ENCODE measurements at regions not wholly inside any gene's neighbourhood (a gene's known extent, or its start where the extent isn't known, plus 50 kb on each side); places are given as distances from the start of the nearest gene placed in this dataset.

DNA sequence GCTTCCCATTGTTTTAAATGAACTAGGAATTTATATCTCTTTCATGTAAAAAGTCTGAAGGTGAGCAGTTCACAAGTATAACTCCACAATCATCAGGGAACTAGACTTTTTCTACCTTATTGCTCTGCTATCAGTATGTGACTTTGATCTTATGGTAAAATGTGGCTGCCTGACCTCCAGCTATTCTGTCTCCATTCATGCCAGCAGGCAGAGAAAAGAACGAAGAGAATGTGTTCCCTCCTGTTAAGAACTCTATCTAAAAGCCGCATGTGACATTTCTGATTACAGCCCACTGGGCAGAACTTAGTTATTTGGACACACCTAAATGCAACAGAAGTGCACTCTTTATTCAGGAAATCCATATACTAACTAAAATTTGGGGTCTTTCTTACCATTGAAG, 102.8 kb upstream of the MBL2 start:
- TF ChIP-seq, protein P1, sequence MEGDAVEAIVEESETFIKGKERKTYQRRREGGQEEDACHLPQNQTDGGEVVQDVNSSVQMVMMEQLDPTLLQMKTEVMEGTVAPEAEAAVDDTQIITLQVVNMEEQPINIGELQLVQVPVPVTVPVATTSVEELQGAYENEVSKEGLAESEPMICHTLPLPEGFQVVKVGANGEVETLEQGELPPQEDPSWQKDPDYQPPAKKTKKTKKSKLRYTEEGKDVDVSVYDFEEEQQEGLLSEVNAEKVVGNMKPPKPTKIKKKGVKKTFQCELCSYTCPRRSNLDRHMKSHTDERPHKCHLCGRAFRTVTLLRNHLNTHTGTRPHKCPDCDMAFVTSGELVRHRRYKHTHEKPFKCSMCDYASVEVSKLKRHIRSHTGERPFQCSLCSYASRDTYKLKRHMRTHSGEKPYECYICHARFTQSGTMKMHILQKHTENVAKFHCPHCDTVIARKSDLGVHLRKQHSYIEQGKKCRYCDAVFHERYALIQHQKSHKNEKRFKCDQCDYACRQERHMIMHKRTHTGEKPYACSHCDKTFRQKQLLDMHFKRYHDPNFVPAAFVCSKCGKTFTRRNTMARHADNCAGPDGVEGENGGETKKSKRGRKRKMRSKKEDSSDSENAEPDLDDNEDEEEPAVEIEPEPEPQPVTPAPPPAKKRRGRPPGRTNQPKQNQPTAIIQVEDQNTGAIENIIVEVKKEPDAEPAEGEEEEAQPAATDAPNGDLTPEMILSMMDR (IDR thresholded peaks at IDR 0.05), result no peak
- TF ChIP-seq POLR2A (IDR thresholded peaks at IDR 0.05), result no peak

Measured in gastroesophageal sphincter (tissue), 3 donors.